ENCODE measurements at regions not wholly inside any gene's neighbourhood (a gene's known extent, or its start where the extent isn't known, plus 50 kb on each side); places are given as distances from the start of the nearest gene placed in this dataset.

DNA sequence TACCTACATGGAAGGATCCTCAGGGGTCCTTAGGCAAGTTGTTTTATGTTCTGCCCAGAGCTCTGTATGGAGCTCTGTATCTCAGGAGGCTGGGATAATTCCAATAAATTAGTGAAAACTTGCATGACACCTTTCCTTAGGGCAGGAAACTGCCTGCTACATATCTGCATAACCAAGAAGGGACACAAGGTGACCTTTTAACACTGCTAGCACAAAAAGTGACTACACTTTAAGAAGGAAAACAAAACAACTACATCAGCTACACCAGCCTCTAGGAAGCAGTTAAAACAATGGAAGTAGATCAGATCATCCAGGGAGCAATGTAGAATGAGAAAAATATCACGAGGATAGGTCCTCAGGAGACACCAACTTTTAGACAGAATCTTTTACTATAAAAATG lies 93.9 kb downstream of the TNFSF18 start:
- TF ChIP-seq, protein P1, sequence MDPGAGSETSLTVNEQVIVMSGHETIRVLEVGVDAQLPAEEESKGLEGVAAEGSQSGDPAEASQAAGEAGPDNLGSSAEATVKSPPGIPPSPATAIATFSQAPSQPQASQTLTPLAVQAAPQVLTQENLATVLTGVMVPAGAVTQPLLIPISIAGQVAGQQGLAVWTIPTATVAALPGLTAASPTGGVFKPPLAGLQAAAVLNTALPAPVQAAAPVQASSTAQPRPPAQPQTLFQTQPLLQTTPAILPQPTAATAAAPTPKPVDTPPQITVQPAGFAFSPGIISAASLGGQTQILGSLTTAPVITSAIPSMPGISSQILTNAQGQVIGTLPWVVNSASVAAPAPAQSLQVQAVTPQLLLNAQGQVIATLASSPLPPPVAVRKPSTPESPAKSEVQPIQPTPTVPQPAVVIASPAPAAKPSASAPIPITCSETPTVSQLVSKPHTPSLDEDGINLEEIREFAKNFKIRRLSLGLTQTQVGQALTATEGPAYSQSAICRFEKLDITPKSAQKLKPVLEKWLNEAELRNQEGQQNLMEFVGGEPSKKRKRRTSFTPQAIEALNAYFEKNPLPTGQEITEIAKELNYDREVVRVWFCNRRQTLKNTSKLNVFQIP (CRISPR knock-in tag; IDR thresholded peaks at IDR 0.05; ENCODE audit: borderline replicate concordance, low read depth), result no peak
- TF ChIP-seq BACH2 (CRISPR knock-in tag; IDR thresholded peaks at IDR 0.05; ENCODE audit: borderline replicate concordance), result no peak
- TF ChIP-seq TCF4 (CRISPR knock-in tag; IDR thresholded peaks at IDR 0.05; ENCODE audit: borderline replicate concordance), result no peak
- no peak for ATAC-seq

DNA sequence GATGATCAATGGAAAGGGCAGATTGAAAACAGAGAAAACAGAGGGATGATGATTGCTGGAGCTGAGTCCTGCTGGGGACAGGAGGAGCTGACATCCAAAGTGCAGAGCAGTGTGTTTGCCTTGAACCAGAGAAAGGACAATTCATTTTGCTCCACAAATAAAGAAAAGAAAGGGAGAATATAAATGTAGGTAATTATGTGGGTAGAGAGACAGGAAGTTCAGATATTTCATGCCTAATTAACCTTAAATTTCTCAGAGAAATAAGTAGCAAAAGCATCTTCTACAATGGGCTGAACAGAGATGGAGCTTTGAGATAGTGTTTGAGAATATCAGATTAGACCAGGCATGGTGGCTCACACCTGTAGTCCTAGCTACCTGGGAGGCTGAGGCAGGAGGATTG lies 93.2 kb downstream of the TNFSF18 start:
- TF ChIP-seq ZFP30 (CRISPR knock-in tag; IDR thresholded peaks at IDR 0.05) (no peak), TOX (CRISPR knock-in tag; IDR thresholded peaks at IDR 0.05; ENCODE audit: borderline replicate concordance) (0 out of 2 replicates have a peak, but pooled peaks have one; percentile 1)
- no peak for ATAC-seq

DNA sequence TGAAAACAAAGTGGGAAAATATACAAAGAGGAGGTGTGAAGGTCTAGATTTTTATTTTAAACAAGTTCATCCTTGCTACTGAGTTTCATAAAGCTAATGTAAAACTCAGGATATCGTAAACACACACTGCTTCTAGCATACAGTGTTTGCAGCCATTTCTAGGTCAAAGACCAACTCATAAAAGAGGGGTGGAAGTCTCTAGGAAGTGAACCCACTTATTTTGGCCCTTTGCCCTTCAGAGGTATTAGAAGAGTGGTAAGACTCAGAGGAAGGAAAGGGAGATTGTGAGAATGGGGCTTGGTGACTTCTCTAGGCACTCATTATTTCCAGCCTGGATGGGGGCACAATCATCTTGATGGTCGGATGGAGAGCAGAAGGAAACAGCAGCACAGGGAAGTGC lies 91.2 kb downstream of the TNFSF18 start:
- no peak for TF ChIP-seq ZNF8 (CRISPR knock-in tag; IDR thresholded peaks at IDR 0.05)
- TF ChIP-seq PPARA (CRISPR knock-in tag; IDR thresholded peaks at IDR 0.05; ENCODE audit: borderline replicate concordance), result no peak
- TF ChIP-seq, protein P2, sequence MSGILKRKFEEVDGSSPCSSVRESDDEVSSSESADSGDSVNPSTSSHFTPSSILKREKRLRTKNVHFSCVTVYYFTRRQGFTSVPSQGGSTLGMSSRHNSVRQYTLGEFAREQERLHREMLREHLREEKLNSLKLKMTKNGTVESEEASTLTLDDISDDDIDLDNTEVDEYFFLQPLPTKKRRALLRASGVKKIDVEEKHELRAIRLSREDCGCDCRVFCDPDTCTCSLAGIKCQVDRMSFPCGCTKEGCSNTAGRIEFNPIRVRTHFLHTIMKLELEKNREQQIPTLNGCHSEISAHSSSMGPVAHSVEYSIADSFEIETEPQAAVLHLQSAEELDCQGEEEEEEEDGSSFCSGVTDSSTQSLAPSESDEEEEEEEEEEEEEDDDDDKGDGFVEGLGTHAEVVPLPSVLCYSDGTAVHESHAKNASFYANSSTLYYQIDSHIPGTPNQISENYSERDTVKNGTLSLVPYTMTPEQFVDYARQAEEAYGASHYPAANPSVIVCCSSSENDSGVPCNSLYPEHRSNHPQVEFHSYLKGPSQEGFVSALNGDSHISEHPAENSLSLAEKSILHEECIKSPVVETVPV (CRISPR knock-in tag; IDR thresholded peaks at IDR 0.05), result no peak
- TF ChIP-seq BACH2 (CRISPR knock-in tag; IDR thresholded peaks at IDR 0.05; ENCODE audit: borderline replicate concordance), result no peak
- no peak for TF ChIP-seq ZNF565 (CRISPR knock-in tag; conservative IDR thresholded peaks at IDR 0.05; ENCODE audit: low read depth)
- TF ChIP-seq, protein P3, sequence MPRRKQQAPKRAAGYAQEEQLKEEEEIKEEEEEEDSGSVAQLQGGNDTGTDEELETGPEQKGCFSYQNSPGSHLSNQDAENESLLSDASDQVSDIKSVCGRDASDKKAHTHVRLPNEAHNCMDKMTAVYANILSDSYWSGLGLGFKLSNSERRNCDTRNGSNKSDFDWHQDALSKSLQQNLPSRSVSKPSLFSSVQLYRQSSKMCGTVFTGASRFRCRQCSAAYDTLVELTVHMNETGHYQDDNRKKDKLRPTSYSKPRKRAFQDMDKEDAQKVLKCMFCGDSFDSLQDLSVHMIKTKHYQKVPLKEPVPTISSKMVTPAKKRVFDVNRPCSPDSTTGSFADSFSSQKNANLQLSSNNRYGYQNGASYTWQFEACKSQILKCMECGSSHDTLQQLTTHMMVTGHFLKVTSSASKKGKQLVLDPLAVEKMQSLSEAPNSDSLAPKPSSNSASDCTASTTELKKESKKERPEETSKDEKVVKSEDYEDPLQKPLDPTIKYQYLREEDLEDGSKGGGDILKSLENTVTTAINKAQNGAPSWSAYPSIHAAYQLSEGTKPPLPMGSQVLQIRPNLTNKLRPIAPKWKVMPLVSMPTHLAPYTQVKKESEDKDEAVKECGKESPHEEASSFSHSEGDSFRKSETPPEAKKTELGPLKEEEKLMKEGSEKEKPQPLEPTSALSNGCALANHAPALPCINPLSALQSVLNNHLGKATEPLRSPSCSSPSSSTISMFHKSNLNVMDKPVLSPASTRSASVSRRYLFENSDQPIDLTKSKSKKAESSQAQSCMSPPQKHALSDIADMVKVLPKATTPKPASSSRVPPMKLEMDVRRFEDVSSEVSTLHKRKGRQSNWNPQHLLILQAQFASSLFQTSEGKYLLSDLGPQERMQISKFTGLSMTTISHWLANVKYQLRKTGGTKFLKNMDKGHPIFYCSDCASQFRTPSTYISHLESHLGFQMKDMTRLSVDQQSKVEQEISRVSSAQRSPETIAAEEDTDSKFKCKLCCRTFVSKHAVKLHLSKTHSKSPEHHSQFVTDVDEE (CRISPR knock-in tag; IDR thresholded peaks at IDR 0.05), result no peak
- no peak for TF ChIP-seq ESRRG (CRISPR knock-in tag; IDR thresholded peaks at IDR 0.05)
- TF ChIP-seq ISL1 (CRISPR knock-in tag; IDR thresholded peaks at IDR 0.05), result no peak
- TF ChIP-seq ZFP30 (CRISPR knock-in tag; IDR thresholded peaks at IDR 0.05), result no peak
- no peak for TF ChIP-seq TOX (CRISPR knock-in tag; IDR thresholded peaks at IDR 0.05; ENCODE audit: borderline replicate concordance)
- TF ChIP-seq, protein P4, sequence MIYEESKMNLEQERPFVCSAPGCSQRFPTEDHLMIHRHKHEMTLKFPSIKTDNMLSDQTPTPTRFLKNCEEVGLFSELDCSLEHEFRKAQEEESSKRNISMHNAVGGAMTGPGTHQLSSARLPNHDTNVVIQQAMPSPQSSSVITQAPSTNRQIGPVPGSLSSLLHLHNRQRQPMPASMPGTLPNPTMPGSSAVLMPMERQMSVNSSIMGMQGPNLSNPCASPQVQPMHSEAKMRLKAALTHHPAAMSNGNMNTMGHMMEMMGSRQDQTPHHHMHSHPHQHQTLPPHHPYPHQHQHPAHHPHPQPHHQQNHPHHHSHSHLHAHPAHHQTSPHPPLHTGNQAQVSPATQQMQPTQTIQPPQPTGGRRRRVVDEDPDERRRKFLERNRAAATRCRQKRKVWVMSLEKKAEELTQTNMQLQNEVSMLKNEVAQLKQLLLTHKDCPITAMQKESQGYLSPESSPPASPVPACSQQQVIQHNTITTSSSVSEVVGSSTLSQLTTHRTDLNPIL (CRISPR knock-in tag; IDR thresholded peaks at IDR 0.05; ENCODE audit: low read depth), result no peak
- TF ChIP-seq TCF4 (CRISPR knock-in tag; IDR thresholded peaks at IDR 0.05; ENCODE audit: borderline replicate concordance), result no peak
- TF ChIP-seq, protein P5, sequence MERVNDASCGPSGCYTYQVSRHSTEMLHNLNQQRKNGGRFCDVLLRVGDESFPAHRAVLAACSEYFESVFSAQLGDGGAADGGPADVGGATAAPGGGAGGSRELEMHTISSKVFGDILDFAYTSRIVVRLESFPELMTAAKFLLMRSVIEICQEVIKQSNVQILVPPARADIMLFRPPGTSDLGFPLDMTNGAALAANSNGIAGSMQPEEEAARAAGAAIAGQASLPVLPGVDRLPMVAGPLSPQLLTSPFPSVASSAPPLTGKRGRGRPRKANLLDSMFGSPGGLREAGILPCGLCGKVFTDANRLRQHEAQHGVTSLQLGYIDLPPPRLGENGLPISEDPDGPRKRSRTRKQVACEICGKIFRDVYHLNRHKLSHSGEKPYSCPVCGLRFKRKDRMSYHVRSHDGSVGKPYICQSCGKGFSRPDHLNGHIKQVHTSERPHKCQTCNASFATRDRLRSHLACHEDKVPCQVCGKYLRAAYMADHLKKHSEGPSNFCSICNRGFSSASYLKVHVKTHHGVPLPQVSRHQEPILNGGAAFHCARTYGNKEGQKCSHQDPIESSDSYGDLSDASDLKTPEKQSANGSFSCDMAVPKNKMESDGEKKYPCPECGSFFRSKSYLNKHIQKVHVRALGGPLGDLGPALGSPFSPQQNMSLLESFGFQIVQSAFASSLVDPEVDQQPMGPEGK (CRISPR knock-in tag; IDR thresholded peaks at IDR 0.05; ENCODE audit: borderline replicate concordance), result no peak
- TF ChIP-seq GLIS3 (CRISPR knock-in tag; IDR thresholded peaks at IDR 0.05), result no peak
- TF ChIP-seq RARB (CRISPR knock-in tag; IDR thresholded peaks at IDR 0.05), result no peak
- ATAC-seq, result no peak

DNA sequence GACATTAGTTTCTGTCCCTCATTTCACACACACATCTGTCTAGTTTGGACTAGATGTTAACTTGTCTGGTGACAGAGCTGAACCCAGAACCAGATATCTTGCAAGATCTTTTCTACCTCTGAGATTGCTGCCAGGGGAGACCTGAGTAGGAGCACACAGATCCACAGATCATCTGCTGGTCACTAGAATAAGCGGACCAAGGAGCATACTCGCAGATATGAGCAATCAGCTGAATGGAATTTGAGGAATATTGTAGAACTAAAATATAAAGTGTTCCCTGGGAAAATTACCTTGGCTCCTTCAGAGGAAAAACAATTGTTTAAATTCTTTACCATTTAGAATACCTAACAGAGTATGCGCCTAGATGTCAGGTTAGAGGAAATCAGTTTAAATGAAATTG lies 90.7 kb downstream of the TNFSF18 start:
- peak; percentile 73 for ATAC-seq
- 0 out of 2 replicates have a peak, but pooled peaks have one; percentile 8 for TF ChIP-seq ZC3H10 (CRISPR knock-in tag; IDR thresholded peaks at IDR 0.05)
- TF ChIP-seq, protein P3 (CRISPR knock-in tag; IDR thresholded peaks at IDR 0.05), result no peak
